ENCODE measurements at regions not wholly inside any gene's neighbourhood (a gene's known extent, or its start where the extent isn't known, plus 50 kb on each side); places are given as distances from the start of the nearest gene placed in this dataset.
"Not testable (repeated sequence)": the region's sequence is repeated elsewhere in the genome, so short reads cannot be mapped to it uniquely, and the experiment has no call there.

DNA sequence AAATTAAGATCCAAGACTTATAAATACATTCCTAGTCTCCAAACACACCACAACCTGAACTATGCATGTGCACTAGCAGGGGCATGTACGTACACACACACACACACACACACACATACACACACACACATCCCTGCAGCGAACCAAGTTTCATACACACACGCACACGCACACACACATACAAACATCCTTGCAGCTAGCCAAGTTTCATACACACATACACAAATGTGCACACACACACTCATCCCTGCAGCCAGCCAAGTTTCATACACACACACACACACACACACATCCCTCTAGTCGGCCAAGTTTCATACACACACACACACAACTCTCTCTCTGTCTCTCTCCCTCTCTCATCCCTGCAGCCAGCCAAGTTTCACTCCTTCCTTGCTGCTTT is 82.7 kb upstream of the WIPF3 start:
- Histone ChIP-seq H3K27me3 (ENCODE audit: insufficient read depth, low read length) (peaks cover 5% of the 10 kb centered on the region), H3K4me3 (ENCODE audit: low read length) (no peak overlapping the region), H3K4me1 (ENCODE audit: insufficient read depth, low read length) (no peaks in the 10 kb centered on the region), H3K9me3 (ENCODE audit: low read depth, low read length) (no peaks in the 10 kb centered on the region)

- not testable (repeated sequence) for H3K9me3 ChIP-seq (ENCODE audit: low read depth, low read length); H3K4me3 ChIP-seq (ENCODE audit: low read length); H3K4me1 ChIP-seq (ENCODE audit: insufficient read depth, low read length); H3K27me3 ChIP-seq (ENCODE audit: insufficient read depth, low read length)
Observed at GRCh38 chr7:29729534-29730165, 76.7 kb upstream of the WIPF3 start.

- Histone ChIP-seq H3K4me1 (ENCODE audit: insufficient read depth, low read length) (no peaks in the 10 kb centered on the region), H3K4me3 (ENCODE audit: low read length) (no peak overlapping the region), H3K9me3 (ENCODE audit: low read depth, low read length) (no peaks in the 10 kb centered on the region), H3K27me3 (ENCODE audit: insufficient read depth, low read length) (peaks cover 4% of the 10 kb centered on the region)
Observed at GRCh38 chr7:29734246-29734731, 72.0 kb upstream of the WIPF3 start.

DNA sequence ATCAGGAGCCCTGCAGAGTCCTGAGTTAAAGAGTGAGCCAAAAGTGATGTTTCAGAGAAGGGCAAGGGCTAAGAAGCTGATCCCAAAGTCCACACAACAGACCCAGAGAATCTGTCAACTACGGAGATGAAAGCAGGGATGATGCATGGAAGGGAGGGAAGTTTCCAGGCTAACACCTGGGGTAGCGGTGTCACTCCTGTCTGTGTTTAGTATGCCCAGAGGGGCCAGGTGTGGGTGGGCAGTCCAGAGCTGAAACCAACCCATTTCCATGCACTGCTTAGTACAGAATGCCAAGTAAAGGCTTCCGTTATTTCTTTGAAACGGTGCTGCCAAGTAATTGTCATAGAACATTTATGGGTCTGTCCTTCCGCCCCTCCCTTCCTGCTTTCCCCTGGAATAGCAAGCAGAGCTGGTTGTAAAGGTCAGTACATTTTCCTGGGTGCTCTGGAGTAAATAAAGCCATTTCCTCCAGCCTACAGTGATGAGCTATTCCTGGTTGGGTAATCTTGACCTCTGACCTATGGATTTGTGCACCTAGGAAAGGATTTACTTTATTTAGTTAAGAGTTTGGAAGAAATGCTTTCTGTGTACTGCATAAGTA is 58.6 kb upstream of the WIPF3 start:
- H3K4me1 ChIP-seq (ENCODE audit: insufficient read depth, low read length); H3K9me3 ChIP-seq (ENCODE audit: low read depth, low read length); H3K4me3 ChIP-seq (ENCODE audit: low read length); H3K27me3 ChIP-seq (ENCODE audit: insufficient read depth, low read length): not testable (repeated sequence)

- no peaks in the 10 kb centered on the region for H3K9me3 ChIP-seq (ENCODE audit: low read depth, low read length)
- H3K27me3 ChIP-seq (ENCODE audit: insufficient read depth, low read length): no peaks in the 10 kb centered on the region
- H3K4me3 ChIP-seq (ENCODE audit: low read length): no peak overlapping the region
- no peaks in the 10 kb centered on the region for H3K4me1 ChIP-seq (ENCODE audit: insufficient read depth, low read length)
Observed at GRCh38 chr7:29748286-29749099, 57.8 kb upstream of the WIPF3 start.

DNA sequence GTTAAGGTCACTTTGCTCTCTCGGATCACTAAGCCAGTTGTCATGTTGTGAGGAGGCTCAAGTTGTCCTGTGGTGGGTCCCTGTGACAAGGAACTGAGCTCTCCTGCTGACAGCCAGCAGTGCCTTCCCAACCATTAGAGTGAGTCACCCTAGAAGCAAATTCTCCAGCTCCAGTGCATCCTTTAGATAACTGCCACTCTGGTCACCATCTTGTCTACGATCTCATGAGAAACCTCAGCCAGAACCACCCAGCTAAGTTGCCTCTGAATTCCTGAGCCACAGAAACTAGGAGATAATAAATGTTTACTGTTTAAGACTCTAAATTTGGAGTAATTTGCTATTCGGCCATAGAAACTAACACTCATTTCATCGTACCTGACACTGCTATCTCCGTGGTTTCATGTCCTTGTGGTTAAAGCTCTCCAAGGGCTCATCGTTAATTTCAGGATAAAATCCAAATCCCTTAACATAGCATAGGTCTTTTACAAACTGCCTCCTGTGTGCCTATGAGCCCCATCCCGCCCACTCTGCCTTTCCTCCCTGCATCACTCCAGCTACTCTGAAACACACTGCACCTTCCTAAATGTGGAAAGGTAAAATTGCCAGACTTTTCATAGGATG is 56.5 kb upstream of the WIPF3 start:
- Histone ChIP-seq H3K9me3 (ENCODE audit: low read depth, low read length) (no peaks in the 10 kb centered on the region), H3K4me1 (ENCODE audit: insufficient read depth, low read length) (no peaks in the 10 kb centered on the region), H3K4me3 (ENCODE audit: low read length) (no peak overlapping the region), H3K27me3 (ENCODE audit: insufficient read depth, low read length) (no peaks in the 10 kb centered on the region)

- not testable (repeated sequence) for H3K27me3 ChIP-seq (ENCODE audit: insufficient read depth, low read length); H3K4me1 ChIP-seq (ENCODE audit: insufficient read depth, low read length); H3K9me3 ChIP-seq (ENCODE audit: low read depth, low read length)
Observed at GRCh38 chr7:29750373-29750940, 55.9 kb upstream of the WIPF3 start.

DNA sequence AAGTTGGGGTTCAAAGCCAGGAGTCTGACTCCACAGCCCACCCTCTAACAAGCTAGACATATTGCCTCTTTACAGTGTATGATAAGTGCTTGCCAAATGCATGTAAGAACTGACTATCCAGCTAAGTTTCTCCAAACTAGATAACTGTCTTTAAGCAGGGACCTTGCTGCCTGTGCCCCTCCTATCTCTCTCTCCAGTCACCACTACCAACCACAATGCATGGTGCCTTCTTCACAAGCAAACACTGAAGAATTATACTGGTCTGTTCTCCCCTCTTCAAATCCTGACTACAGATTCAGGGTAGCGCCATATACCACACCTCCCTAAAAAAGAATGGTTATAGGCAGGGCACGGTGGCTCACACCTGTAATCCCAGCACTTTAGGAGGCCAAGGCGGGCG is 55.3 kb upstream of the WIPF3 start:
- not testable (repeated sequence) for H3K4me3 ChIP-seq (ENCODE audit: low read length); H3K9me3 ChIP-seq (ENCODE audit: low read depth, low read length); H3K27me3 ChIP-seq (ENCODE audit: insufficient read depth, low read length); H3K4me1 ChIP-seq (ENCODE audit: insufficient read depth, low read length)

More at GRCh38 chr7:29750373-29750940, 55.9 kb upstream of the WIPF3 start:
- H3K4me3 ChIP-seq (ENCODE audit: low read length): not testable (repeated sequence)

DNA sequence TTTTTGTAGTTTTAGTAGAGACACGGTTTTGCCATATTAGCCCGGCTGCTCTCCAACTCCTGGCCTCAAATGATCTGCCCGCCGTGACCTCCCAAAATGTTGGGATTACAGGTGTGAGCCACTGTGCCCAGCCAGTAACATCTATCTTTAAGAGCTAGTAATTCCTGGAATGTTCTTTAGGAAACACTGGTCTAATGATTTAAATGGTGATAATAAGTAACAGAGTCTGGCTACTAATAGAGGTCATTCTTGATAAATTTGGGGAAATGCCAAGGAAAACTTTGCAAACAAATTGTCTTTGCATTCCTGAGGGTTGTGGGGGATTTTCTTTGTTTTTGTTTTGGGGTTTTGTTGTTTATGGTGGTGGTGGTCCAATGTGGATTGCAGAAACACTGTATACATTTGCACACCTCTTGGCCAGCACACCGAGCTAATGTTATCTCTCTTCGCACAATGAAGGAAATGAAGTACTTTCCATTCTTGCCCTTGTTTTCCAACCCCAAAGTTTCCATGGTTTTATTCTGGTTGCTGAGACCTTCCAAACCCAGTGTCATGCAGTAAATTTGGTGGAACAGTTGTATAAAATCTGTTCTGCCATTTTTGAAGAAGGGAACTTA is 51.3 kb upstream of the WIPF3 start:
- no peak overlapping the region for H3K4me3 ChIP-seq (ENCODE audit: low read length)
- H3K9me3 ChIP-seq (ENCODE audit: low read depth, low read length): no peaks in the 10 kb centered on the region
- H3K27me3 ChIP-seq (ENCODE audit: insufficient read depth, low read length): no peaks in the 10 kb centered on the region
- H3K4me1 ChIP-seq (ENCODE audit: insufficient read depth, low read length): no peaks in the 10 kb centered on the region

Measured in mononuclear cell (primary cell).